Activated CD8-positive, alpha-beta T cell treated with anti-CD3 and anti-CD28 coated beads for 36 hours (primary cell): ENCODE measurements at regions not wholly inside any gene's neighbourhood (a gene's known extent, or its start where the extent isn't known, plus 50 kb on each side); places are given as distances from the start of the nearest gene placed in this dataset.

Source experiments
- ATAC-seq: fragments of 200-7000 bp; cut with Tn5 transposase; one replicate; pipeline ENCODE4 v1.10.0; 2021; ENCODE audit warnings: mild to moderate bottlenecking, moderate library complexity
- CTCF ChIA-PET: fragments of 350-600 bp; sonication (Branson Sonifier 250); formaldehyde crosslinking; loops from one replicate; lab custom pipeline; 2021; ENCODE audit warnings: antibody characterized with exemption; lab: Charles Lee
- POLR2A ChIA-PET: fragments of 350-600 bp; sonication (Branson Sonifier 250); formaldehyde crosslinking; loops from one replicate; lab custom pipeline; 2021; ENCODE audit warnings: antibody characterized with exemption; lab: Charles Lee
- DNase-seq: peaks from one replicate; pipeline ENCODE4 v3.0.0-alpha.2; 2020
- H3K27ac Mint-ChIP-seq: one replicate; pipeline ENCODE4 v1.8.0; 2021; ENCODE audit warnings: mild to moderate bottlenecking, mixed read lengths
- H3K27me3 Mint-ChIP-seq: one replicate; pipeline ENCODE4 v1.8.0; 2021; ENCODE audit warnings: mixed read lengths
- H3K36me3 Mint-ChIP-seq: one replicate; pipeline ENCODE4 v1.8.0; 2021; ENCODE audit warnings: low read depth, mixed read lengths
- H3K4me1 Mint-ChIP-seq: one replicate; pipeline ENCODE4 v1.8.0; 2021; ENCODE audit warnings: low read depth, mixed read lengths
- H3K4me3 Mint-ChIP-seq: one replicate; pipeline ENCODE4 v1.8.0; 2021; ENCODE audit warnings: mild to moderate bottlenecking, moderate library complexity, mixed read lengths
- H3K9me3 Mint-ChIP-seq: one replicate; pipeline ENCODE4 v1.8.0; 2021; ENCODE audit warnings: mixed read lengths
- CTCF ChIP-seq: fragments of 200-600 bp; IDR thresholded peaks from one replicate; pipeline ENCODE4 v1.8.0; 2022; ENCODE audit warnings: antibody characterized with exemption, mild to moderate bottlenecking
- intact Hi-C: fragments of 100-400 bp; cut with micrococcal nuclease; formaldehyde crosslinking; loops from one replicate; pipeline ENCODE4 v1.10.0; 2022

- POLR2A ChIA-PET: interaction anchor here (0.5 to 0.6 kb wide), 2 partner anchors 8 to 46 kb away, joined by 3 read pairs; no protein-coding TSS in a partner anchor
- no peak overlapping the region for H3K4me3 Mint-ChIP-seq
- H3K36me3 Mint-ChIP-seq: no peaks in the 10 kb centered on the region
- no peak for ATAC-seq
- no peak for TF ChIP-seq CTCF
- H3K4me1 Mint-ChIP-seq: peaks cover 12% of the 10 kb centered on the region
- H3K27me3 Mint-ChIP-seq: no peaks in the 10 kb centered on the region
- no peak overlapping the region for H3K27ac Mint-ChIP-seq
- intact Hi-C loops: no loop called here
- CTCF ChIA-PET: no interaction called here
- no peak for DNase-seq
- H3K9me3 Mint-ChIP-seq: no peaks in the 10 kb centered on the region
These were observed 113.3 kb upstream of the MBNL1 start for GRCh38 chr3:152155246-152156020.

- Mint-ChIP-seq H3K27me3 (no peaks in the 10 kb centered on the region), H3K4me1 (peaks cover 2% of the 10 kb centered on the region), H3K36me3 (no peaks in the 10 kb centered on the region), H3K27ac (no peak overlapping the region), H3K9me3 (no peaks in the 10 kb centered on the region), H3K4me3 (no peak overlapping the region)
- POLR2A ChIA-PET: no interaction called here
- DNase-seq (no peak), ATAC-seq (no peak)
- intact Hi-C loops: no loop called here
- CTCF ChIA-PET: interaction anchor here (2.0 kb wide), 1 partner anchor 17 kb away, joined by 5 read pairs; no protein-coding TSS in a partner anchor
- no peak for TF ChIP-seq CTCF
These were observed 111.8 kb upstream of the MBNL1 start for GRCh38 chr3:152156880-152157279.

GRCh38 chr3:152157337-152157736 is 111.4 kb upstream of the MBNL1 start:
- H3K36me3 Mint-ChIP-seq: no peaks in the 10 kb centered on the region
- intact Hi-C loops: no loop called here
- ChIA-PET POLR2A (no interaction called here), CTCF (interaction anchor here (2.0 kb wide), 1 partner anchor 17 kb away, joined by 5 read pairs; no protein-coding TSS in a partner anchor)
- H3K9me3 Mint-ChIP-seq: no peaks in the 10 kb centered on the region
- no peak overlapping the region for H3K27ac Mint-ChIP-seq
- peaks cover 2% of the 10 kb centered on the region for H3K4me1 Mint-ChIP-seq
- H3K27me3 Mint-ChIP-seq: no peaks in the 10 kb centered on the region
- ATAC-seq (no peak), DNase-seq (no peak)
- no peak for TF ChIP-seq CTCF
- no peak overlapping the region for H3K4me3 Mint-ChIP-seq

- POLR2A ChIA-PET: interaction anchor here (0.6 to 1.2 kb wide), 2 partner anchors 19 kb away, joined by 3 read pairs; no protein-coding TSS in a partner anchor
- TF ChIP-seq CTCF: no peak
- intact Hi-C loops: no loop called here
- peaks cover 2% of the 10 kb centered on the region for H3K4me1 Mint-ChIP-seq
- no peak for ATAC-seq
- DNase-seq: no peak
- no peaks in the 10 kb centered on the region for H3K36me3 Mint-ChIP-seq
- H3K4me3 Mint-ChIP-seq: no peak overlapping the region
- no peaks in the 10 kb centered on the region for H3K9me3 Mint-ChIP-seq
- no peak overlapping the region for H3K27ac Mint-ChIP-seq
- CTCF ChIA-PET: interaction anchor here (1.6 kb wide), 1 partner anchor 25 kb away, joined by 6 read pairs; no protein-coding TSS in a partner anchor
- no peaks in the 10 kb centered on the region for H3K27me3 Mint-ChIP-seq
These were observed 109.4 kb upstream of the MBNL1 start for GRCh38 chr3:152159328-152159727.
